Thyroid gland (tissue), 4 donors: ENCODE measurements at regions not wholly inside any gene's neighbourhood (a gene's known extent, or its start where the extent isn't known, plus 50 kb on each side); places are given as distances from the start of the nearest gene placed in this dataset.
A peak's percentile ranks its signal among the peaks of the same experiment; 100 is the strongest.

Source experiments
- DNase-seq, 2 donors: peaks; one replicate each; pipeline ENCODE4 v3.0.0-alpha.2; 2019
- H3K27ac ChIP-seq, 3 donors: fragments of 200-600 bp; sonication (generic); 1 replicate in 2 of 3; 2 replicates in 1 of 3; pipeline ENCODE4 v1.5.1; 2016 to 2019; ENCODE audit warnings: mild to moderate bottlenecking in 1 of 3, moderate library complexity in 1 of 3
- H3K27me3 ChIP-seq: fragments of 200-600 bp; sonication (generic); one replicate; pipeline ENCODE4 v1.5.1; 2019
- H3K36me3 ChIP-seq, 2 donors: fragments of 200-600 bp; sonication (generic); one replicate each; pipeline ENCODE4 v1.5.1; 2016 to 2019
- H3K4me1 ChIP-seq, 2 donors: fragments of 200-600 bp; sonication (generic); one replicate each; pipeline ENCODE4 v1.5.1; 2017 to 2019
- H3K4me3 ChIP-seq, 3 donors: fragments of 200-600 bp; sonication (generic); replicated peaks in 1 of 3; 1 replicate in 2 of 3; 2 replicates in 1 of 3; pipeline ENCODE4 v1.5.1; 2016; ENCODE audit warnings: mild to moderate bottlenecking in 1 of 3
- H3K9me3 ChIP-seq: fragments of 200-600 bp; sonication (generic); one replicate; pipeline ENCODE4 v1.5.1; 2017
- POLR2A ChIP-seq, 2 donors: fragments of 450-650 bp; IDR thresholded peaks; one replicate each; pipeline ENCODE4 v1.6.1; 2017; ENCODE audit warnings: antibody characterized with exemption in 2 of 2, mild to moderate bottlenecking in 2 of 2, moderate library complexity in 1 of 2
- WGBS, 2 donors: methylation state at CpG; one replicate each; pipeline ENCODE4 v1.1.5; 2017; 5-methylcytosine and 5-hydroxymethylcytosine counted together
- intact Hi-C: fragments of 100-400 bp; cut with DNase I; formaldehyde crosslinking; loops from one replicate; pipeline ENCODE4 v1.15.1; 2023
- TF ChIP-seq, protein P1 (sequence below), 6 experiments: fragments of 200-600 bp in 3 of 6; fragments of 450-650 bp in 3 of 6; sonication (generic) in 3 of 6; IDR thresholded peaks; one replicate each; pipeline ENCODE4 v1.5.1; 2016 to 2019; ENCODE audit warnings: antibody characterized with exemption in 6 of 6, mild to moderate bottlenecking in 2 of 6, inconsistent platforms in 1 of 6, moderate library complexity in 1 of 6

GRCh38 chr9:89655990-89656657 lies 51.3 kb downstream of the GADD45G start:
- peak in 1 of 2 donors; percentile 42 for DNase-seq
- Histone ChIP-seq H3K4me3 (no peak overlapping the region), H3K27ac (no peak overlapping the region), H3K27me3 (no peaks in the 10 kb centered on the region), H3K9me3 (no peaks in the 10 kb centered on the region), H3K4me1 (peaks cover 25 to 52% of the 10 kb centered on the region in 2 donors), H3K36me3 (no peaks in the 10 kb centered on the region)
- intact Hi-C loops: loop anchor here (5.0 kb wide), 1 partner anchor 34 kb away; no protein-coding TSS in a partner anchor
- 87 to 88% methylated on average over 8 to 14 of the region's 18 CpGs for WGBS, 2 donors
- TF ChIP-seq, protein P1, sequence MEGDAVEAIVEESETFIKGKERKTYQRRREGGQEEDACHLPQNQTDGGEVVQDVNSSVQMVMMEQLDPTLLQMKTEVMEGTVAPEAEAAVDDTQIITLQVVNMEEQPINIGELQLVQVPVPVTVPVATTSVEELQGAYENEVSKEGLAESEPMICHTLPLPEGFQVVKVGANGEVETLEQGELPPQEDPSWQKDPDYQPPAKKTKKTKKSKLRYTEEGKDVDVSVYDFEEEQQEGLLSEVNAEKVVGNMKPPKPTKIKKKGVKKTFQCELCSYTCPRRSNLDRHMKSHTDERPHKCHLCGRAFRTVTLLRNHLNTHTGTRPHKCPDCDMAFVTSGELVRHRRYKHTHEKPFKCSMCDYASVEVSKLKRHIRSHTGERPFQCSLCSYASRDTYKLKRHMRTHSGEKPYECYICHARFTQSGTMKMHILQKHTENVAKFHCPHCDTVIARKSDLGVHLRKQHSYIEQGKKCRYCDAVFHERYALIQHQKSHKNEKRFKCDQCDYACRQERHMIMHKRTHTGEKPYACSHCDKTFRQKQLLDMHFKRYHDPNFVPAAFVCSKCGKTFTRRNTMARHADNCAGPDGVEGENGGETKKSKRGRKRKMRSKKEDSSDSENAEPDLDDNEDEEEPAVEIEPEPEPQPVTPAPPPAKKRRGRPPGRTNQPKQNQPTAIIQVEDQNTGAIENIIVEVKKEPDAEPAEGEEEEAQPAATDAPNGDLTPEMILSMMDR (IDR thresholded peaks at IDR 0.05): no peak
- TF ChIP-seq POLR2A (IDR thresholded peaks at IDR 0.05): no peak

- Histone ChIP-seq H3K27ac (no peak overlapping the region), H3K9me3 (no peaks in the 10 kb centered on the region), H3K4me3 (no peak overlapping the region), H3K4me1 (peaks cover 34 to 63% of the 10 kb centered on the region in 2 donors), H3K27me3 (no peaks in the 10 kb centered on the region), H3K36me3 (no peaks in the 10 kb centered on the region)
- DNase-seq: no peak
- TF ChIP-seq, protein P1 (IDR thresholded peaks at IDR 0.05): no peak
- no peak for TF ChIP-seq POLR2A (IDR thresholded peaks at IDR 0.05)
- WGBS, 2 donors: 85 to 88% methylated on average over 4 to 5 of the region's 5 CpGs
- intact Hi-C loops: loop anchor here (5.0 kb wide), 1 partner anchor 35 kb away; no protein-coding TSS in a partner anchor
Measured at GRCh38 chr9:89657295-89657694, 52.5 kb downstream of the GADD45G start.

DNA sequence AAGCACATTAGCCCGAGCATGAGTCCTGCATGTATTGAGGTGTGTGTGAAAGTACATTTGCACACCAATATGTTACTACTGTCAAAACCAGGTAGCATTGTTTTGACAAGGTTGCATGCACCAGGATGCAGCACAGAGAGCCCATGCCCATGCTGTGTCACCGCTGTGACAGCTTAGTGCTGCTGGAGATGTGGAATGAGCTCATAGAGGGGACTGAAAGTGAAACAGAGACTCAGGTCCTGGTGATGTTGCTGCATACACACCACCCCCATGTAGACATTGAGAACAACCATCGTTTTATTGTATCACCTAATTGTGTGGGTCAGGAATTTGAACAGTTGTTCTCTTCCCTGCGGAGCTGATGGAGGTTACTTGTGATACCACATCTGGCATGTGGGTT lies 53.0 kb downstream of the GADD45G start:
- no peak for TF ChIP-seq POLR2A (IDR thresholded peaks at IDR 0.05)
- TF ChIP-seq, protein P1 (IDR thresholded peaks at IDR 0.05): no peak
- intact Hi-C loops: loop anchor here (5.0 kb wide), 1 partner anchor 35 kb away; no protein-coding TSS in a partner anchor
- H3K36me3 ChIP-seq: no peaks in the 10 kb centered on the region
- no peaks in the 10 kb centered on the region for H3K9me3 ChIP-seq
- peak overlapping the region in 2 of 3 donors; percentile 28 to 34 for H3K27ac ChIP-seq
- no peaks in the 10 kb centered on the region for H3K27me3 ChIP-seq
- peaks cover 39 to 68% of the 10 kb centered on the region in 2 donors for H3K4me1 ChIP-seq
- no peak overlapping the region for H3K4me3 ChIP-seq
- DNase-seq: no peak
- WGBS, 2 donors: 88 to 93% methylated on average over 4 of the region's 4 CpGs

- H3K4me3 ChIP-seq: no peak overlapping the region
- 17 to 22% methylated on average over 5 of the region's 5 CpGs for WGBS, 2 donors
- TF ChIP-seq POLR2A (IDR thresholded peaks at IDR 0.05): peak in 1 of 2 donors; percentile 49
- TF ChIP-seq, protein P1 (IDR thresholded peaks at IDR 0.05): no peak
- no peaks in the 10 kb centered on the region for H3K9me3 ChIP-seq
- H3K36me3 ChIP-seq: no peaks in the 10 kb centered on the region
- H3K27ac ChIP-seq: peak overlapping the region in 2 of 3 donors; percentile 28 to 34
- H3K4me1 ChIP-seq: peaks cover 45 to 74% of the 10 kb centered on the region in 2 donors
- no peaks in the 10 kb centered on the region for H3K27me3 ChIP-seq
- intact Hi-C loops: loop anchor here (5.0 kb wide), 1 partner anchor 36 kb away; no protein-coding TSS in a partner anchor
- DNase-seq: peak; percentile 92 to 93
Measured at GRCh38 chr9:89658401-89658800, 53.6 kb downstream of the GADD45G start.

GRCh38 chr9:89658931-89659330 lies 54.1 kb downstream of the GADD45G start:
- WGBS, 2 donors: 75 to 80% methylated on average over 4 to 6 of the region's 6 CpGs
- Histone ChIP-seq H3K27ac (no peak overlapping the region), H3K4me3 (no peak overlapping the region), H3K36me3 (no peaks in the 10 kb centered on the region), H3K4me1 (peaks cover 51 to 79% of the 10 kb centered on the region in 2 donors), H3K9me3 (no peaks in the 10 kb centered on the region), H3K27me3 (no peaks in the 10 kb centered on the region)
- intact Hi-C loops: loop anchor here (5.0 kb wide), 1 partner anchor 37 kb away; no protein-coding TSS in a partner anchor
- TF ChIP-seq, protein P1 (IDR thresholded peaks at IDR 0.05): no peak
- no peak for TF ChIP-seq POLR2A (IDR thresholded peaks at IDR 0.05)
- peak in 1 of 2 donors; percentile 40 for DNase-seq
